Left ventricle myocardium inferior (tissue), 1 donor: ENCODE measurements at regions not wholly inside any gene's neighbourhood (a gene's known extent, or its start where the extent isn't known, plus 50 kb on each side); places are given as distances from the start of the nearest gene placed in this dataset.

Experiments
- DNase-seq: peaks from one replicate; pipeline ENCODE4 v3.0.0-alpha.2; 2020
- H3K27ac ChIP-seq: fragments of 200-600 bp; replicated peaks from 2 replicates; pipeline ENCODE4 v1.8.0; 2021
- H3K27me3 ChIP-seq: fragments of 200-600 bp; 2 replicates; pipeline ENCODE4 v1.8.0; 2021; ENCODE audit warnings: low read depth
- H3K36me3 ChIP-seq: fragments of 200-600 bp; 2 replicates; pipeline ENCODE4 v1.8.0; 2021
- H3K4me1 ChIP-seq: fragments of 200-600 bp; 2 replicates; pipeline ENCODE4 v1.8.0; 2021
- H3K4me3 ChIP-seq: fragments of 200-600 bp; 2 replicates; pipeline ENCODE4 v1.8.0; 2021; ENCODE audit warnings: mild to moderate bottlenecking, moderate library complexity
- H3K9me3 ChIP-seq: fragments of 200-600 bp; replicated peaks from 2 replicates; pipeline ENCODE4 v1.8.0; 2021
- CTCF ChIP-seq: fragments of 200-600 bp; IDR thresholded peaks from 2 replicates; pipeline ENCODE4 v1.8.0; 2021; ENCODE audit warnings: antibody characterized with exemption, mild to moderate bottlenecking, borderline replicate concordance
- intact Hi-C: fragments of 100-400 bp; cut with micrococcal nuclease; formaldehyde crosslinking; loops from one replicate; pipeline ENCODE4 v1.11.0; 2022
- donor health status: DM: no; HTN: yes; CAD: no; lungs with severe emphysema.

DNA sequence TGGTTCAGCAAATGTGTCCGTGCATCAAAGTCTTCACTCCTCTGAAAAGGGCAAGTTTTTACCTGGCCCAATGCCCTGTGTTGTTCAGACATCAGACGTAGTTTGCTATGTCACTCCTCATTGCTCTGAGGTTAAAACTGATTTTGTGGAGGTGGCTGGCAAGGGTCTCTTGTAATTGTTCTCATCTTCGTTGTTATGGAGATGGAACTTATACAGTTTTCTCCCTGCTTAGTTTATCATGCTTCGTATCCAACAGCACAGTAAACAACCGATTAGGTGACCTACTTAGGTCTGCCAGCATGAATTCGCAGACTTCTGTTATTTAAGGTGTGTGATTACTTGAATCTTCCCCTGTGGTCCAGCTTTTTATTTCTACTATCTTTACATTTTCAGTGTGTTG lies 274.1 kb upstream of the SMIM30 start:
- DNase-seq, result no peak
- no peaks in the 10 kb centered on the region for H3K36me3 ChIP-seq
- H3K27me3 ChIP-seq, result no peaks in the 10 kb centered on the region
- H3K27ac ChIP-seq, result no peak overlapping the region
- intact Hi-C loops, result no loop called here
- peaks cover 7% of the 10 kb centered on the region for H3K9me3 ChIP-seq
- H3K4me3 ChIP-seq, result no peak overlapping the region
- H3K4me1 ChIP-seq, result no peaks in the 10 kb centered on the region
- no peak for TF ChIP-seq CTCF

DNA sequence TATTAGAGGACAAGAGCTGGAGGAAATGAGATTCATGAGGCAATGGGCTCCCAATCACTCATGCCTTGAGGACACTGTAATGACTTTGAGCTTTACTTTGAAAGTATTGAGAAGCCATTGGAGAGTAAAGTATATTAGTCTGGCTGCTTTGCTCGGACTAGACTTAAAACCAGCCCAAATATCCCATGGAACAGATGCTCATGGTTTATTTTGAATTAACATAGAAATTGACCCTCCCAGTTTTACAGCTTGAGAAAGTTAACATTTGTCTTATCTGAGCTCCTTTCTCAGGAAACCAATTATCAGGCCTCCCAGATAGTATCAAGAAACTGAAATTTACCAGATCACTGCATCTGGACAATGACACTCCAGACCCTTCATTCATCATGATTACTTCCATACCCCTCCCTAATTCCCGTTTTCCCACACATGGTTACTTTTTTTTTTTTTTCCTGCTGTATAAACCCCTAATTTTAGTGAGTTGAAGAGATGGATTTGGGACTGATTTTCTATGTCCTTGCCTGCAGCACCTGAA lies 270.8 kb upstream of the SMIM30 start:
- Histone ChIP-seq H3K27ac (no peak overlapping the region), H3K27me3 (no peaks in the 10 kb centered on the region), H3K9me3 (peaks cover 7% of the 10 kb centered on the region), H3K36me3 (no peaks in the 10 kb centered on the region), H3K4me3 (no peak overlapping the region), H3K4me1 (no peaks in the 10 kb centered on the region)
- TF ChIP-seq CTCF, result no peak
- no peak for DNase-seq
- intact Hi-C loops, result no loop called here

DNA sequence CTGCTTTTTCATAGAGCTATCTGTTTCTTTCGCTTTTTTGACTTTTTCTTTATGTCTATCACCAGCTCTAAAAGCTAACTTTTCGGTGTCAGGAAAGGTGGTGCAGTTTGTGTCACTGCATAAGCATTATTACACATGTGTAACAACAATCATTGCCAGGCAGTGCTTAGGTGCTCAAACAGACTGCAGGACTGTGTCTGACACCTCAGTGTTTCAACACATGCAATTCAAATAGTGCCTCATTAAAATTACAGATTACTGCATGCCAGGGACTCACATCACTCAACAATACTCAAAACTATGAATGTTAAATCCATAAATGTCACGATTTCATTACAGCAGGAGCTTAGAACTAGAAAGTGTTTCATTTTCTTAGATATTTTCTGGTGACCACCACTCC lies 265.3 kb upstream of the SMIM30 start:
- intact Hi-C loops, result no loop called here
- Histone ChIP-seq H3K27me3 (no peaks in the 10 kb centered on the region), H3K9me3 (no peaks in the 10 kb centered on the region), H3K4me3 (no peak overlapping the region), H3K36me3 (no peaks in the 10 kb centered on the region), H3K27ac (no peak overlapping the region), H3K4me1 (no peaks in the 10 kb centered on the region)
- no peak for DNase-seq
- no peak for TF ChIP-seq CTCF

- Histone ChIP-seq H3K27ac (no peak overlapping the region), H3K4me1 (no peaks in the 10 kb centered on the region), H3K4me3 (no peak overlapping the region), H3K9me3 (no peaks in the 10 kb centered on the region), H3K27me3 (no peaks in the 10 kb centered on the region), H3K36me3 (no peaks in the 10 kb centered on the region)
- intact Hi-C loops, result no loop called here
- no peak for TF ChIP-seq CTCF
- DNase-seq, result no peak
Observed at GRCh38 chr7:113379746-113380145, 261.4 kb upstream of the SMIM30 start.

DNA sequence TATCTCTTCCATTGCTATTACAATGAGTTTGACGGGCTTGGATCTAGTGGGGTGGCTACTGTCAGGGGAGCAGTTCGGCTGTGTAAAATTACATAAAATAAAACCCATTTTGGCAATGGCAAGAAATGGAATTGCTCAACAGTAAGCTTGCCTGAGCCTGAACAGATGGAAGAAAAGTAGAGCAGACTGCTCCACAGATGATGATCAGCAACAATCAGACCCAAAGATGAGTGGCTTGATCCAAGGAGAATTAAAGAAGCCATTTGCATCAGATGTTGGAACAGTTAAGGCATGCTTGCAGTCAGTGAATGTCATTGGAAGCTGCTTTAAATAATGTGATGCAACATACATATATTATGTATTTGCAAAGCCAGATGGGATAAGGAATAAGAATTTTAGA lies 256.6 kb upstream of the SMIM30 start:
- DNase-seq, result no peak
- H3K9me3 ChIP-seq, result no peaks in the 10 kb centered on the region
- H3K36me3 ChIP-seq, result no peaks in the 10 kb centered on the region
- TF ChIP-seq CTCF, result no peak
- no peaks in the 10 kb centered on the region for H3K4me1 ChIP-seq
- H3K27ac ChIP-seq, result no peak overlapping the region
- H3K4me3 ChIP-seq, result no peak overlapping the region
- H3K27me3 ChIP-seq, result no peaks in the 10 kb centered on the region
- intact Hi-C loops, result no loop called here

GRCh38 chr7:113373863-113374262 lies 255.5 kb upstream of the SMIM30 start:
- H3K27ac ChIP-seq, result no peak overlapping the region
- intact Hi-C loops, result no loop called here
- no peak for DNase-seq
- no peaks in the 10 kb centered on the region for H3K27me3 ChIP-seq
- no peaks in the 10 kb centered on the region for H3K4me1 ChIP-seq
- H3K4me3 ChIP-seq, result no peak overlapping the region
- H3K9me3 ChIP-seq, result no peaks in the 10 kb centered on the region
- TF ChIP-seq CTCF, result no peak
- H3K36me3 ChIP-seq, result no peaks in the 10 kb centered on the region
